GM18861 (cell line): ENCODE measurements at regions not wholly inside any gene's neighbourhood (a gene's known extent, or its start where the extent isn't known, plus 50 kb on each side); places are given as distances from the start of the nearest gene placed in this dataset.

Experiments
- ATAC-seq: cut with Tn5 transposase; IDR thresholded peaks from one replicate; pipeline ENCODE4 v1.9.1; 2021; ENCODE audit not compliant: unreplicated experiment

GRCh38 chr2:223369889-223370288 is 232.3 kb downstream of the SCG2 start:
- no peak for ATAC-seq

- no peak for ATAC-seq
Observed at GRCh38 chr2:223383315-223383714, 218.8 kb downstream of the SCG2 start.

- no peak for ATAC-seq
Observed at GRCh38 chr2:223386189-223386588, 216.0 kb downstream of the SCG2 start.

- no peak for ATAC-seq
Observed at GRCh38 chr2:223386984-223387383, 215.2 kb downstream of the SCG2 start.

GRCh38 chr2:223389624-223390023 is 212.5 kb downstream of the SCG2 start:
- no peak for ATAC-seq

GRCh38 chr2:223396993-223397392 is 205.2 kb downstream of the SCG2 start:
- ATAC-seq, result no peak

GRCh38 chr2:223399357-223399957 is 202.7 kb downstream of the SCG2 start:
- no peak for ATAC-seq

GRCh38 chr2:223404616-223405015 is 197.5 kb downstream of the SCG2 start:
- ATAC-seq, result no peak

GRCh38 chr2:223414646-223415045 is 187.5 kb downstream of the SCG2 start:
- ATAC-seq, result no peak

GRCh38 chr2:223415071-223415470 is 187.1 kb downstream of the SCG2 start:
- ATAC-seq, result no peak

- ATAC-seq, result no peak
Observed at GRCh38 chr2:223416815-223417610, 185.1 kb downstream of the SCG2 start.

GRCh38 chr2:223418131-223418530 is 184.0 kb downstream of the SCG2 start:
- ATAC-seq, result no peak

GRCh38 chr2:223418604-223419199 is 183.5 kb downstream of the SCG2 start:
- ATAC-seq, result no peak

- ATAC-seq, result no peak
Observed at GRCh38 chr2:223420048-223420447, 182.1 kb downstream of the SCG2 start.

- ATAC-seq, result no peak
Observed at GRCh38 chr2:223431479-223431878, 170.7 kb downstream of the SCG2 start.

- no peak for ATAC-seq
Observed at GRCh38 chr2:223433461-223433860, 168.7 kb downstream of the SCG2 start.

GRCh38 chr2:223437788-223438187 is 164.4 kb downstream of the SCG2 start:
- no peak for ATAC-seq

GRCh38 chr2:223439184-223439583 is 163.0 kb downstream of the SCG2 start:
- no peak for ATAC-seq

GRCh38 chr2:223439786-223440185 is 162.4 kb downstream of the SCG2 start:
- no peak for ATAC-seq

- ATAC-seq, result no peak
Observed at GRCh38 chr2:223442847-223443246, 159.3 kb downstream of the SCG2 start.

GRCh38 chr2:223450246-223450645 is 151.9 kb downstream of the SCG2 start:
- ATAC-seq, result no peak

- ATAC-seq, result no peak
Observed at GRCh38 chr2:223457301-223457700, 144.9 kb downstream of the SCG2 start.
